ENCODE measurements at regions not wholly inside any gene's neighbourhood (a gene's known extent, or its start where the extent isn't known, plus 50 kb on each side); places are given as distances from the start of the nearest gene placed in this dataset.

DNA sequence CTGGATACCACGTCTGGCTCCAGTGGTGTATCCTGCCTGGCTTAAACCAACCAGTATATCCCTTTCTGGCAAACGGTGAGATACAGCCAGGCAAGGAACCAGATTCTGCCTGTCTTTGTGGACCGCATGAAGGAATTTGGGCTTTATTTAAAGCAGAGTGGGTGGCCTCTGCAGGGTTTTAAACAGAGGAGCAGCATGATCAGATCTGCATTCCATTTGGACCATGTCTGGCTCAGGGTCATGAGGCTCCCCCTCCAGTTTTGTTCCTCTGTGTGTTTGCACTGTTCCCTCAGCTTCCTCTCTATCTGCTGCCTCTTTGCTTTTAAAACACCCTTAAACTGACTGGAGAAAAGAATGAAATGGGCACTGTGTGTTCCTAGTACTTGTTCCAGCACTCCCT is 195.0 kb downstream of the GIPC2 start:
- no peak for TF ChIP-seq POLR2A (IDR thresholded peaks at IDR 0.05)
- TF ChIP-seq, protein P1, sequence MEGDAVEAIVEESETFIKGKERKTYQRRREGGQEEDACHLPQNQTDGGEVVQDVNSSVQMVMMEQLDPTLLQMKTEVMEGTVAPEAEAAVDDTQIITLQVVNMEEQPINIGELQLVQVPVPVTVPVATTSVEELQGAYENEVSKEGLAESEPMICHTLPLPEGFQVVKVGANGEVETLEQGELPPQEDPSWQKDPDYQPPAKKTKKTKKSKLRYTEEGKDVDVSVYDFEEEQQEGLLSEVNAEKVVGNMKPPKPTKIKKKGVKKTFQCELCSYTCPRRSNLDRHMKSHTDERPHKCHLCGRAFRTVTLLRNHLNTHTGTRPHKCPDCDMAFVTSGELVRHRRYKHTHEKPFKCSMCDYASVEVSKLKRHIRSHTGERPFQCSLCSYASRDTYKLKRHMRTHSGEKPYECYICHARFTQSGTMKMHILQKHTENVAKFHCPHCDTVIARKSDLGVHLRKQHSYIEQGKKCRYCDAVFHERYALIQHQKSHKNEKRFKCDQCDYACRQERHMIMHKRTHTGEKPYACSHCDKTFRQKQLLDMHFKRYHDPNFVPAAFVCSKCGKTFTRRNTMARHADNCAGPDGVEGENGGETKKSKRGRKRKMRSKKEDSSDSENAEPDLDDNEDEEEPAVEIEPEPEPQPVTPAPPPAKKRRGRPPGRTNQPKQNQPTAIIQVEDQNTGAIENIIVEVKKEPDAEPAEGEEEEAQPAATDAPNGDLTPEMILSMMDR (IDR thresholded peaks at IDR 0.05): no peak

Measured in heart left ventricle (tissue), 13 donors.